Lower lobe of right lung (tissue), 2 donors: ENCODE measurements at regions not wholly inside any gene's neighbourhood (a gene's known extent, or its start where the extent isn't known, plus 50 kb on each side); places are given as distances from the start of the nearest gene placed in this dataset.
"Not testable (repeated sequence)": the region's sequence is repeated elsewhere in the genome, so short reads cannot be mapped to it uniquely, and the experiment has no call there.

ENCODE experiments used
- ATAC-seq, 2 donors: fragments of 200-7000 bp; cut with Tn5 transposase; one replicate each; pipeline ENCODE4 v1.9.1; 2020 to 2022; ENCODE audit warnings: mild to moderate bottlenecking in 2 of 2, moderate library complexity in 2 of 2
- DNase-seq: peaks from one replicate; pipeline ENCODE4 v3.0.0-alpha.2; 2020
- H3K27ac ChIP-seq: fragments of 200-600 bp; one replicate; pipeline ENCODE4 v1.8.0; 2022
- H3K27me3 ChIP-seq: fragments of 200-600 bp; one replicate; pipeline ENCODE4 v1.8.0; 2022; ENCODE audit warnings: low read depth
- H3K36me3 ChIP-seq: fragments of 200-600 bp; one replicate; pipeline ENCODE4 v1.8.0; 2022; ENCODE audit warnings: mild to moderate bottlenecking
- H3K4me1 ChIP-seq: fragments of 200-600 bp; one replicate; pipeline ENCODE4 v1.8.0; 2022
- H3K4me3 ChIP-seq: fragments of 200-600 bp; one replicate; pipeline ENCODE4 v1.8.0; 2022; ENCODE audit warnings: mild to moderate bottlenecking
- H3K9me3 ChIP-seq: fragments of 200-600 bp; one replicate; pipeline ENCODE4 v1.8.0; 2022
- intact Hi-C: fragments of 100-400 bp; cut with DNase I; formaldehyde crosslinking; loops from one replicate; pipeline ENCODE4 v1.11.0; 2022
- TF ChIP-seq, protein P1 (sequence below): fragments of 200-600 bp; IDR thresholded peaks from one replicate; pipeline ENCODE4 v1.8.0; 2022; ENCODE audit warnings: antibody characterized with exemption, mild to moderate bottlenecking
- donor health status: DM: no; HTN: yes; CAD: no; lungs with severe emphysema.

DNA sequence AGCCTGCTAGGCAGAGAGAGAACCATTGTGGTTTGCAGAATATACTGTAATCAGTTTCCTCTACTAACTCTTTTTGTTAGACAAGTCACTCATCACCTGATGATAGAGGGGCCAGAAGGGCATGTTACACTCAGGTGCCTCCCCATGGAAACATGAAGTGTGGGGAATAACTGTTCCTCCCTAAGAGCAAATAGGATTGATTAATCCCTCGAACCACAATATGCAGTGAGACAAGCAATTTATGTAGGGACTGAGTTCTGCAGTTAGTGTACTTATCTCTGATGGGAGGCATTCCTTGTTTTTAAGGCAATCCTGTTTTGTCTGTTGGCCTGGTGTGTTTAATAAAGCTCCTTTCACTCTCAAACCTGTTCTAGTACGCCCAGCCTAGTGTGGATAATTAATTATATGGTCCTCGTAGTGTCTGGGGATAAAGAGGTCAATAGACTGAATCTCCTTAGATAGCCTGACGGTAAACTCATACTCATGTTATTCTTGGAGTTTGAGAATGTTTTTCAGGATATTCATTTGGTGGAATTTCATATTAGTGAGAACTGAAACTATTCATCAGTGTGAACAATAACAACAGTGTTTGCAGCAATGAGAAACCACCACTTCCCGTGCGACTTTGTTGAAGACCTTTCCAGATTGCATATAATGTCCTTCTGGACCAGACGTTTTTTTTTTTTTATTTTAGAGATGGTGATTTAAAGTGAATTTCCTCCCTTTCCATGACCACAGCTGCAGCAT is 344.8 kb upstream of the FZD8 start:
- no peak overlapping the region for H3K27ac ChIP-seq
- intact Hi-C loops, result no loop called here
- no peaks in the 10 kb centered on the region for H3K27me3 ChIP-seq
- H3K4me3 ChIP-seq, result no peak overlapping the region
- H3K9me3 ChIP-seq, result no peaks in the 10 kb centered on the region
- H3K4me1 ChIP-seq, result no peaks in the 10 kb centered on the region
- H3K36me3 ChIP-seq, result no peaks in the 10 kb centered on the region
- no peak for DNase-seq
- ATAC-seq, result no peak
- TF ChIP-seq, protein P1, sequence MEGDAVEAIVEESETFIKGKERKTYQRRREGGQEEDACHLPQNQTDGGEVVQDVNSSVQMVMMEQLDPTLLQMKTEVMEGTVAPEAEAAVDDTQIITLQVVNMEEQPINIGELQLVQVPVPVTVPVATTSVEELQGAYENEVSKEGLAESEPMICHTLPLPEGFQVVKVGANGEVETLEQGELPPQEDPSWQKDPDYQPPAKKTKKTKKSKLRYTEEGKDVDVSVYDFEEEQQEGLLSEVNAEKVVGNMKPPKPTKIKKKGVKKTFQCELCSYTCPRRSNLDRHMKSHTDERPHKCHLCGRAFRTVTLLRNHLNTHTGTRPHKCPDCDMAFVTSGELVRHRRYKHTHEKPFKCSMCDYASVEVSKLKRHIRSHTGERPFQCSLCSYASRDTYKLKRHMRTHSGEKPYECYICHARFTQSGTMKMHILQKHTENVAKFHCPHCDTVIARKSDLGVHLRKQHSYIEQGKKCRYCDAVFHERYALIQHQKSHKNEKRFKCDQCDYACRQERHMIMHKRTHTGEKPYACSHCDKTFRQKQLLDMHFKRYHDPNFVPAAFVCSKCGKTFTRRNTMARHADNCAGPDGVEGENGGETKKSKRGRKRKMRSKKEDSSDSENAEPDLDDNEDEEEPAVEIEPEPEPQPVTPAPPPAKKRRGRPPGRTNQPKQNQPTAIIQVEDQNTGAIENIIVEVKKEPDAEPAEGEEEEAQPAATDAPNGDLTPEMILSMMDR, result no peak

- Histone ChIP-seq H3K9me3 (no peaks in the 10 kb centered on the region), H3K27me3 (no peaks in the 10 kb centered on the region), H3K27ac (no peak overlapping the region), H3K4me1 (no peaks in the 10 kb centered on the region), H3K4me3 (no peak overlapping the region), H3K36me3 (no peaks in the 10 kb centered on the region)
- intact Hi-C loops, result no loop called here
- TF ChIP-seq, protein P1, result no peak
- no peak for ATAC-seq
- DNase-seq, result no peak
Observed at GRCh38 chr10:35979116-35979515, 337.0 kb upstream of the FZD8 start.

- DNase-seq, H3K36me3 ChIP-seq, ATAC-seq, H3K4me3 ChIP-seq, H3K4me1 ChIP-seq, H3K9me3 ChIP-seq, intact Hi-C loops, H3K27ac ChIP-seq, H3K27me3 ChIP-seq: not testable (repeated sequence)
Observed at GRCh38 chr10:35973912-35974591, 332.0 kb upstream of the FZD8 start.

DNA sequence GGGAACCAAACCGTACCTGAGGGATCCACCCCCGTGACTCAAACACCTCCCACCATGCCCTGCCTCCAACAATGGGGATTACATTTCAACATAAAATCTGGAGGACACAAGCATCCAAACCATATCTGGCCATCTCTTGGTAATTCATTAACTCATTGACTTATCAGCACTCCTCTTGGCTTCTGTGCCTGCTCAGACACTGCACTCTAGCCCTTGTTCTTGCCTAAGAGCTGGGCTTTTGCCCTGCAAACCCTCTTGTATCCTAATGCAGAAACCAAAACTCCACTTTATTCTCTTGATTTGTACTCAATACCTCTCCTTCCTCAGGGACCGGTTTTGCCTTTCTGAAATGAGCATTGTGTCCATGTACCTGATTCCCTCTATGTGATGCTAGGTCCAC is 330.2 kb upstream of the FZD8 start:
- ATAC-seq (no peak), DNase-seq (no peak)
- Histone ChIP-seq H3K4me1 (no peaks in the 10 kb centered on the region), H3K4me3 (no peak overlapping the region), H3K9me3 (no peaks in the 10 kb centered on the region), H3K36me3 (no peaks in the 10 kb centered on the region), H3K27ac (no peak overlapping the region), H3K27me3 (no peaks in the 10 kb centered on the region)
- intact Hi-C loops, result no loop called here
- TF ChIP-seq, protein P1, result no peak

DNA sequence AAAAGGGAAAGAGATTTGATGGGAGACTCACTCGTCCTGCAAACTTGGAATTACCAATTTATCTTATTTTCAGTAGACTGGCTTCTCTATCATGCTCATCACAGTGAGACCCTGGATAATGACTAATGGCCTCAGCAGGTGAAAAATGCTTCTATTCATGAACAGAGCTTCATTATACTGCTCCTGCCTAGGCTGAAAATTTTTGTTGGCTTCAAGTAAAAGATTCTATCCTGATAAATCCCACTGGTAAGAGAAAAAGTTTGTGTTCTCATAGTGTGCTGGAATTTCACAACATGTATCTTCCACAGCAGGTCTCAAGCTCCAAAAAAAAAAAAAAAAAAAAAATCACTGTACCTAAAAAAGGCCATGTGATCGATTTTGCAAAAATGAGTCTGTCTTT is 329.3 kb upstream of the FZD8 start:
- no peak overlapping the region for H3K4me3 ChIP-seq
- H3K27me3 ChIP-seq, result no peaks in the 10 kb centered on the region
- no peak overlapping the region for H3K27ac ChIP-seq
- intact Hi-C loops, result no loop called here
- no peaks in the 10 kb centered on the region for H3K36me3 ChIP-seq
- H3K9me3 ChIP-seq, result no peaks in the 10 kb centered on the region
- ATAC-seq (no peak), DNase-seq (no peak)
- TF ChIP-seq, protein P1, result no peak
- no peaks in the 10 kb centered on the region for H3K4me1 ChIP-seq

DNA sequence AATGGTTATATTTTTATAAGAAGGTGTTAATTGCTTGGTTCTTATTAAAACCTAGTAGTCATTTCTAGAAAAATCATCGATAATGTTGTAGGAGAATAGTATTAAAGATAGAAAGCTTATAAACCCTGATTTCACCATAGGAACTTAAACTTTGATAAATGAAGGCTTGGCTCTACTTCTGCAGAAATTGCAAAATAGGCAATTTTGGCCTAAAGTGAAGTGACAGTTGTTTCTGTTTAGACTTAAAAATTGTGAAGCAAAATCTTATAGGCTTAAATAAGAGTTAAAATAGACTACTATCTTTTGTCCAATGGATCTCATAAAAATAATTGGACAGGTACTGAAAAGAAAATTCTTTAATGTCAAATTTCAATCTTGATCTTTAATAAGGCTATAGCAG is 321.6 kb upstream of the FZD8 start:
- DNase-seq (no peak), ATAC-seq (no peak)
- no peaks in the 10 kb centered on the region for H3K27me3 ChIP-seq
- no peak overlapping the region for H3K4me3 ChIP-seq
- H3K36me3 ChIP-seq, result no peaks in the 10 kb centered on the region
- H3K9me3 ChIP-seq, result no peaks in the 10 kb centered on the region
- no peak overlapping the region for H3K27ac ChIP-seq
- peaks cover 3% of the 10 kb centered on the region for H3K4me1 ChIP-seq
- intact Hi-C loops, result no loop called here
- TF ChIP-seq, protein P1, result no peak
